Astrocyte (in vitro differentiated cells and primary cell): ENCODE measurements at regions not wholly inside any gene's neighbourhood (a gene's known extent, or its start where the extent isn't known, plus 50 kb on each side); places are given as distances from the start of the nearest gene placed in this dataset.

Experiments
- EZH2 ChIP-seq: IDR thresholded peaks from 2 replicates; pipeline ENCODE4 v1.6.1; 2012; ENCODE audit warnings: mild to moderate bottlenecking, low read length, inconsistent platforms; ENCODE audit not compliant: insufficient read depth
- TF ChIP-seq, protein P1 (sequence below): IDR thresholded peaks from 2 replicates; pipeline ENCODE4 v1.5.1; 2011; ENCODE audit warnings: low read depth, mild to moderate bottlenecking, inconsistent platforms, low read length, moderate library complexity; ENCODE audit not compliant: insufficient read depth

DNA sequence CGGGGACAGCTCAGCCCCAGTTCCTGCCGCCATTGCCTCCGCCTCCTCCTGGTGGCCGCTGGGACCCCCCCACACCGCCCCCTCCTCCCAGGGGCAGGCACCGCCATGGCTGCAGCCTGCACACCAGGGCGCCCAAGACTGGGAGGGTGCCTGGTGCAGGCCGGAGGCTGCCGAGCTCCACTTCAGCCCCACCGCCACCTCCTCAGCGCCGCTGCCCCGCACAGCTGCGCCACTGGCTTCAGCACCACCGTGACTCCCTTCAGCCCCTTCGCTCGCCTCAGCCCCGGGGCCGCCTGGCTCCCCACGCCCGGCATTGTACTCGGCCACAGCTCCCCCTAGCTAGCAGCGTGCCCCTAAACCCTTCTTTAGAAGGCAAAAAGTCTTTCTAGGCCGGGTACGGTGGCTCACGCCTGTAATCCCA is 131.1 kb downstream of the CRYBB2 start:
- TF ChIP-seq, protein P1, sequence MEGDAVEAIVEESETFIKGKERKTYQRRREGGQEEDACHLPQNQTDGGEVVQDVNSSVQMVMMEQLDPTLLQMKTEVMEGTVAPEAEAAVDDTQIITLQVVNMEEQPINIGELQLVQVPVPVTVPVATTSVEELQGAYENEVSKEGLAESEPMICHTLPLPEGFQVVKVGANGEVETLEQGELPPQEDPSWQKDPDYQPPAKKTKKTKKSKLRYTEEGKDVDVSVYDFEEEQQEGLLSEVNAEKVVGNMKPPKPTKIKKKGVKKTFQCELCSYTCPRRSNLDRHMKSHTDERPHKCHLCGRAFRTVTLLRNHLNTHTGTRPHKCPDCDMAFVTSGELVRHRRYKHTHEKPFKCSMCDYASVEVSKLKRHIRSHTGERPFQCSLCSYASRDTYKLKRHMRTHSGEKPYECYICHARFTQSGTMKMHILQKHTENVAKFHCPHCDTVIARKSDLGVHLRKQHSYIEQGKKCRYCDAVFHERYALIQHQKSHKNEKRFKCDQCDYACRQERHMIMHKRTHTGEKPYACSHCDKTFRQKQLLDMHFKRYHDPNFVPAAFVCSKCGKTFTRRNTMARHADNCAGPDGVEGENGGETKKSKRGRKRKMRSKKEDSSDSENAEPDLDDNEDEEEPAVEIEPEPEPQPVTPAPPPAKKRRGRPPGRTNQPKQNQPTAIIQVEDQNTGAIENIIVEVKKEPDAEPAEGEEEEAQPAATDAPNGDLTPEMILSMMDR: no peak
- no peak for TF ChIP-seq EZH2
